Immature natural killer cell (primary cell): ENCODE measurements at regions not wholly inside any gene's neighbourhood (a gene's known extent, or its start where the extent isn't known, plus 50 kb on each side); places are given as distances from the start of the nearest gene placed in this dataset.
"Not testable (repeated sequence)": the region's sequence is repeated elsewhere in the genome, so short reads cannot be mapped to it uniquely, and the experiment has no call there.

Source experiments
- DNase-seq, 3 donors: peaks; one replicate each; pipeline ENCODE4 v3.0.0; 2022; ENCODE audit warnings: mixed read lengths in 1 of 3
- H3K27ac Mint-ChIP-seq, 6 donors: one replicate each; pipeline ENCODE4 v1.8.0; 2020; ENCODE audit warnings: mixed read lengths in 6 of 6, mild to moderate bottlenecking in 5 of 6, inconsistent platforms in 4 of 6, moderate library complexity in 3 of 6
- H3K27me3 Mint-ChIP-seq, 3 donors: one replicate each; pipeline ENCODE4 v1.8.0; 2020 to 2021; ENCODE audit warnings: low read depth in 3 of 3, mild to moderate bottlenecking in 3 of 3, mixed read lengths in 3 of 3, moderate library complexity in 3 of 3, inconsistent platforms in 1 of 3
- H3K36me3 Mint-ChIP-seq, 3 donors: one replicate each; pipeline ENCODE4 v1.8.0; 2020; ENCODE audit warnings: mixed read lengths in 3 of 3, inconsistent platforms in 2 of 3, mild to moderate bottlenecking in 2 of 3
- H3K4me1 Mint-ChIP-seq, 2 donors: one replicate each; pipeline ENCODE4 v1.8.0; 2020; ENCODE audit warnings: inconsistent platforms in 2 of 2, mild to moderate bottlenecking in 2 of 2, mixed read lengths in 2 of 2, moderate library complexity in 1 of 2
- H3K4me3 Mint-ChIP-seq, 5 donors: one replicate each; pipeline ENCODE4 v1.8.0; 2020; ENCODE audit warnings: mild to moderate bottlenecking in 5 of 5, mixed read lengths in 5 of 5, inconsistent platforms in 3 of 5, moderate library complexity in 3 of 5
- H3K9me3 Mint-ChIP-seq, 6 donors: one replicate each; pipeline ENCODE4 v1.8.0; 2020; ENCODE audit warnings: mild to moderate bottlenecking in 6 of 6, mixed read lengths in 6 of 6, inconsistent platforms in 4 of 6, moderate library complexity in 3 of 6

- Mint-ChIP-seq H3K27ac (no peak overlapping the region), H3K4me3 (no peak overlapping the region)
Measured at GRCh38 chr1:207256869-207257268, 64.6 kb upstream of the CD55 start.

GRCh38 chr1:207259391-207259790 is 62.1 kb upstream of the CD55 start:
- Mint-ChIP-seq H3K36me3 (peaks cover 0 to 10% (median 0%) of the 10 kb centered on the region in 3 donors), H3K4me1 (no peaks in the 10 kb centered on the region), H3K4me3 (no peak overlapping the region)

More at GRCh38 chr1:207256869-207257268, 64.6 kb upstream of the CD55 start:
- Mint-ChIP-seq H3K36me3 (peaks cover 0 to 6% (median 0%) of the 10 kb centered on the region in 3 donors), H3K9me3 (peaks cover 0 to 4% (median 0%) of the 10 kb centered on the region in 6 donors), H3K4me1 (no peaks in the 10 kb centered on the region), H3K27me3 (peaks cover 4 to 12% (median 8%) of the 10 kb centered on the region in 3 donors)
- no peak for DNase-seq

GRCh38 chr1:207261971-207262370 is 59.5 kb upstream of the CD55 start:
- no peak overlapping the region for H3K4me3 Mint-ChIP-seq
- H3K4me1 Mint-ChIP-seq, result no peaks in the 10 kb centered on the region
- no peak overlapping the region for H3K27ac Mint-ChIP-seq
- H3K9me3 Mint-ChIP-seq, result peaks cover 0 to 2% (median 0%) of the 10 kb centered on the region in 6 donors
- peaks cover 3 to 6% (median 3%) of the 10 kb centered on the region in 3 donors for H3K27me3 Mint-ChIP-seq
- no peak for DNase-seq
- H3K36me3 Mint-ChIP-seq, result peaks cover 0 to 6% (median 0%) of the 10 kb centered on the region in 3 donors

More at GRCh38 chr1:207259391-207259790, 62.1 kb upstream of the CD55 start:
- no peak for DNase-seq
- Mint-ChIP-seq H3K27ac (no peak overlapping the region), H3K27me3 (peaks cover 4 to 13% (median 7%) of the 10 kb centered on the region in 3 donors), H3K9me3 (peaks cover 0 to 4% (median 0%) of the 10 kb centered on the region in 6 donors)

- not testable (repeated sequence) for H3K36me3 Mint-ChIP-seq, H3K27me3 Mint-ChIP-seq, H3K9me3 Mint-ChIP-seq, H3K4me3 Mint-ChIP-seq, H3K27ac Mint-ChIP-seq, H3K4me1 Mint-ChIP-seq, DNase-seq
Measured at GRCh38 chr1:207262891-207263290, 58.6 kb upstream of the CD55 start.

GRCh38 chr1:207264663-207265252 is 56.7 kb upstream of the CD55 start:
- Mint-ChIP-seq H3K27me3 (peaks cover 2 to 4% (median 3%) of the 10 kb centered on the region in 3 donors), H3K27ac (no peak overlapping the region), H3K4me1 (no peaks in the 10 kb centered on the region), H3K36me3 (peaks cover 0 to 4% (median 0%) of the 10 kb centered on the region in 3 donors), H3K4me3 (no peak overlapping the region), H3K9me3 (no peaks in the 10 kb centered on the region)
- DNase-seq, result no peak

DNA sequence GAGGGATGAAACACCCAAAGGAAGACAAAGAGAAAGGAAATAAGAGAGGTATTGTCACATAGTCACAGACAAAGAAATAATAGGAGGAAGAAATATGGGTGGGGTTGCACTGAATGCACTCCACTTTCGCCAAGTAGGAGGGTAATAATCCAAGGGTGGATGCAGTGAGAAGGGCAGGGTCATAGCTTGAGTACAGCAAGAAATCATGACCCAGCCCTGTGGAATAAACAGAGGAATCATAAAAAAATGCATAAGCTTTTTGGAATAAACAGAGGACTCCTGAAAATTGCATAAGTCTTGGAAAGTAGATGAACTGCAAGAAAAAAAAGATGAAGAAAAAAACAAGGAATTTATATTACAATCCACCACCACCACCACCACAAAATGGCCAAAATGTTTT is 53.1 kb upstream of the CD55 start:
- Mint-ChIP-seq H3K9me3 (peaks cover 0 to 3% (median 0%) of the 10 kb centered on the region in 6 donors), H3K27me3 (peaks cover 2 to 8% (median 3%) of the 10 kb centered on the region in 3 donors), H3K36me3 (no peaks in the 10 kb centered on the region), H3K4me1 (no peaks in the 10 kb centered on the region), H3K27ac (no peak overlapping the region), H3K4me3 (no peak overlapping the region)
- DNase-seq, result no peak

GRCh38 chr1:207268753-207269511 is 52.5 kb upstream of the CD55 start:
- Mint-ChIP-seq H3K4me3 (no peak overlapping the region), H3K9me3 (peaks cover 0 to 3% (median 0%) of the 10 kb centered on the region in 6 donors), H3K36me3 (no peaks in the 10 kb centered on the region), H3K4me1 (no peaks in the 10 kb centered on the region), H3K27ac (no peak overlapping the region), H3K27me3 (peaks cover 0 to 8% (median 2%) of the 10 kb centered on the region in 3 donors)
- no peak for DNase-seq
